ENCODE measurements at regions not wholly inside any gene's neighbourhood (a gene's known extent, or its start where the extent isn't known, plus 50 kb on each side); places are given as distances from the start of the nearest gene placed in this dataset.

DNA sequence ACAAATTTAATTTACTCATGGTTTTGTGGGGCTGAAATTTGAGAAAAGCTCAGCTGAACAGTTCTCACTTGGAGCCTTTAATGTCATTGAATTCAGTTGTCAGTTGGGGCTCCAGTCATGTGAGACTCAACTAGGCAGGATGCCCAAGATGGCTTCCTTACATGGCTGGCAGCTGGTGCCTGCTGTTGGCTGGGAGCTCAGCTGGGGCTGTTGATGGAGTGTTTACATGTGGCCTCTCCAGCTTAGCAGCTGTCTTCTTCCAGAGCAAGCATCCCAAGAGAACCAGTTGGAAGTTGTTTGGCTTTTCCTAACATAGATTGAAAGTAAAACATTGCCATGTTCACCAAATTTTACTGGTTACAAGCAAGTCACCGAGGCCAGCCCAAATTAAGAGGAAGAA is 81.8 kb upstream of the KCNA3 start:
- peak; percentile 59 to 98 (median 81) for ATAC-seq
- peaks cover 0 to 32% (median 9%) of the 10 kb centered on the region in 7 donors for H3K27me3 ChIP-seq
- intact Hi-C loops (cut with DNase I): loop anchor here in 2 of 10 donors (1.0 to 5.0 kb wide), 2 partner anchors 39 to 122 kb away; no protein-coding TSS in a partner anchor

GRCh38 chr1:110752941-110753725 is 78.4 kb upstream of the KCNA3 start:
- ATAC-seq (no peak), DNase-seq (no peak)
- H3K4me3 ChIP-seq: no peak overlapping the region
- peaks cover 0 to 35% (median 19%) of the 10 kb centered on the region in 7 donors for H3K27me3 ChIP-seq
- intact Hi-C loops (cut with DNase I): no loop called here
- TF ChIP-seq, protein P1, sequence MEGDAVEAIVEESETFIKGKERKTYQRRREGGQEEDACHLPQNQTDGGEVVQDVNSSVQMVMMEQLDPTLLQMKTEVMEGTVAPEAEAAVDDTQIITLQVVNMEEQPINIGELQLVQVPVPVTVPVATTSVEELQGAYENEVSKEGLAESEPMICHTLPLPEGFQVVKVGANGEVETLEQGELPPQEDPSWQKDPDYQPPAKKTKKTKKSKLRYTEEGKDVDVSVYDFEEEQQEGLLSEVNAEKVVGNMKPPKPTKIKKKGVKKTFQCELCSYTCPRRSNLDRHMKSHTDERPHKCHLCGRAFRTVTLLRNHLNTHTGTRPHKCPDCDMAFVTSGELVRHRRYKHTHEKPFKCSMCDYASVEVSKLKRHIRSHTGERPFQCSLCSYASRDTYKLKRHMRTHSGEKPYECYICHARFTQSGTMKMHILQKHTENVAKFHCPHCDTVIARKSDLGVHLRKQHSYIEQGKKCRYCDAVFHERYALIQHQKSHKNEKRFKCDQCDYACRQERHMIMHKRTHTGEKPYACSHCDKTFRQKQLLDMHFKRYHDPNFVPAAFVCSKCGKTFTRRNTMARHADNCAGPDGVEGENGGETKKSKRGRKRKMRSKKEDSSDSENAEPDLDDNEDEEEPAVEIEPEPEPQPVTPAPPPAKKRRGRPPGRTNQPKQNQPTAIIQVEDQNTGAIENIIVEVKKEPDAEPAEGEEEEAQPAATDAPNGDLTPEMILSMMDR (IDR thresholded peaks at IDR 0.05): no peak
- no peak overlapping the region for H3K27ac ChIP-seq
- no peaks in the 10 kb centered on the region for H3K4me1 ChIP-seq
- H3K9me3 ChIP-seq: no peaks in the 10 kb centered on the region
- WGBS, 2 donors: 85 to 87% methylated on average over 23 of the region's 23 CpGs
- H3K36me3 ChIP-seq: no peaks in the 10 kb centered on the region

More for the DNA sequence above, 81.8 kb upstream of the KCNA3 start:
- Histone ChIP-seq H3K4me3 (no peak overlapping the region), H3K9me3 (no peaks in the 10 kb centered on the region), H3K27ac (no peak overlapping the region), H3K36me3 (no peaks in the 10 kb centered on the region), H3K4me1 (no peaks in the 10 kb centered on the region)
- TF ChIP-seq, protein P1 (IDR thresholded peaks at IDR 0.05): no peak
- DNase-seq: peak; percentile 39 to 55
- 77 to 79% methylated on average over 1 of the region's 1 CpG for WGBS, 2 donors

DNA sequence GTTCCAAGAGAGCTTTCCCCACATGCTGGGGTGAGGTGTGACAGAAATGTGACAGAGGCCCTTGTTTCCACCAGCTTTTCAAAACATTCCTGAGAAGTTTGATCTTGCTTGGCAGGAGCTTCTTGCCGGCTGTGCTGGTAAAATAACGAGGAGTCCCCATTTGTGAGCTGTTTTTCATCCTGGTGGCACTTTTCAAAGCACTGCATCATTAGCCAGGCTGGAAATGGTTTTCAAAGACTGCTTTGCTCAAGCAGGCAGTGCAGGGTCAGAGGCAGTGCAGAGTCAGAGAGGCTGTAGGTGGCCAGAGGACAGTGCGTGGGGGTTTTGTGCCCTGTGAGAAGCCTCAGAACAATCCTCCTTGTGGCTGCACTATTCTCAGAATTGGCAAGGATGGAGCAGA is 75.8 kb upstream of the KCNA3 start:
- no peaks in the 10 kb centered on the region for H3K4me1 ChIP-seq
- ATAC-seq (no peak), DNase-seq (no peak)
- no peaks in the 10 kb centered on the region for H3K36me3 ChIP-seq
- no peaks in the 10 kb centered on the region for H3K9me3 ChIP-seq
- TF ChIP-seq, protein P1 (IDR thresholded peaks at IDR 0.05): no peak
- peaks cover 0 to 37% (median 21%) of the 10 kb centered on the region in 7 donors for H3K27me3 ChIP-seq
- intact Hi-C loops (cut with DNase I): no loop called here
- WGBS, 2 donors: 12 to 15% methylated on average over 3 of the region's 3 CpGs
- no peak overlapping the region for H3K4me3 ChIP-seq
- H3K27ac ChIP-seq: no peak overlapping the region

DNA sequence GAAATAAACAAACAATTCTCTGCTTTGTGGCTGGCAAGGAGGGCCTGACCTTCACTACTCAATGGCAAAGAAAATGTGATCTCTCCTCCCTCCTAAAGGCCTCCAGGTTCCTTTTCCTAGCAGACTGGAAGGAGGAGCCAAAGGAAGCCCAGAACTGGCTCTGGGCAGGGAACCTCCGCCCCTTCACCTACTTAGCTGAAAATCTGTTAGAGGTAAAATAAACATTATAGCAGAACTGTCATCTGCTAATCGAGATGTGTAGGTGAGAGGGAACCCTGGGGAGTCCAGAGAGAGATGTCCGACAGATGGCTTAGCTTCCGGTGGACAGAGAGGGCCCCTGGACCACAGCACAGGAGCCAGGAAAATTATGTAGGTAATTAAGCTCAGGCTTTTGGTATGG is 75.2 kb upstream of the KCNA3 start:
- Histone ChIP-seq H3K27ac (no peak overlapping the region), H3K4me3 (no peak overlapping the region), H3K27me3 (peaks cover 0 to 41% (median 21%) of the 10 kb centered on the region in 7 donors), H3K36me3 (no peaks in the 10 kb centered on the region), H3K4me1 (no peaks in the 10 kb centered on the region), H3K9me3 (no peaks in the 10 kb centered on the region)
- TF ChIP-seq, protein P1 (IDR thresholded peaks at IDR 0.05): no peak
- WGBS, 2 donors: 28 to 36% methylated on average over 4 of the region's 4 CpGs
- intact Hi-C loops (cut with DNase I): no loop called here
- ATAC-seq (no peak), DNase-seq (no peak)
